WTC11 (cell line): ENCODE measurements at regions not wholly inside any gene's neighbourhood (a gene's known extent, or its start where the extent isn't known, plus 50 kb on each side); places are given as distances from the start of the nearest gene placed in this dataset.

Experiments used
- CBFB ChIP-seq: sonication (generic); formaldehyde crosslinking; IDR thresholded peaks from 2 replicates; pipeline ENCODE4 v1.8.1; 2022; ENCODE audit warnings: mild to moderate bottlenecking, low read depth, missing genetic modification reagents
- CREB1 ChIP-seq: sonication (generic); formaldehyde crosslinking; IDR thresholded peaks from 2 replicates; pipeline ENCODE4 v1.8.0; 2023; ENCODE audit warnings: mild to moderate bottlenecking, missing genetic modification reagents
- CREM ChIP-seq: sonication (generic); formaldehyde crosslinking; IDR thresholded peaks from 2 replicates; pipeline ENCODE4 v1.8.1; 2022; ENCODE audit warnings: mild to moderate bottlenecking, missing genetic modification reagents, moderate library complexity
- CTCF ChIP-seq: fragments of 200-600 bp; IDR thresholded peaks from 2 replicates; pipeline ENCODE4 v1.8.0; 2022; ENCODE audit warnings: antibody characterized with exemption
- E2F5 ChIP-seq: sonication (generic); formaldehyde crosslinking; IDR thresholded peaks from 2 replicates; pipeline ENCODE4 v1.8.1; 2022; ENCODE audit warnings: mild to moderate bottlenecking, moderate library complexity, missing genetic modification reagents
- ELF4 ChIP-seq: sonication (generic); formaldehyde crosslinking; IDR thresholded peaks from 2 replicates; pipeline ENCODE4 v1.8.1; 2022; ENCODE audit warnings: low read depth, mild to moderate bottlenecking, moderate library complexity, missing genetic modification reagents
- ESRRA ChIP-seq: sonication (generic); formaldehyde crosslinking; IDR thresholded peaks from 2 replicates; pipeline ENCODE4 v1.8.1; 2022; ENCODE audit warnings: mild to moderate bottlenecking, missing genetic modification reagents, borderline replicate concordance
- ETV6 ChIP-seq: sonication (generic); formaldehyde crosslinking; IDR thresholded peaks from 2 replicates; pipeline ENCODE4 v1.8.1; 2022; ENCODE audit warnings: mild to moderate bottlenecking, missing genetic modification reagents
- FOXK1 ChIP-seq: sonication (generic); formaldehyde crosslinking; IDR thresholded peaks from 2 replicates; pipeline ENCODE4 v1.8.0; 2022; ENCODE audit warnings: mild to moderate bottlenecking, moderate library complexity, missing genetic modification reagents
- HMGXB4 ChIP-seq: sonication (generic); formaldehyde crosslinking; IDR thresholded peaks from 2 replicates; pipeline ENCODE4 v1.8.1; 2023; ENCODE audit warnings: mild to moderate bottlenecking, moderate library complexity, missing genetic modification reagents
- MAX ChIP-seq: sonication (generic); formaldehyde crosslinking; IDR thresholded peaks from 2 replicates; pipeline ENCODE4 v1.8.0; 2022; ENCODE audit warnings: mild to moderate bottlenecking, missing genetic modification reagents
- NR2C2 ChIP-seq: sonication (generic); formaldehyde crosslinking; IDR thresholded peaks from 2 replicates; pipeline ENCODE4 v1.8.0; 2022; ENCODE audit warnings: mild to moderate bottlenecking, missing genetic modification reagents
- USF1 ChIP-seq: sonication (generic); formaldehyde crosslinking; IDR thresholded peaks from 2 replicates; pipeline ENCODE4 v1.8.0; 2022; ENCODE audit warnings: mild to moderate bottlenecking, missing genetic modification reagents
- ZNF121 ChIP-seq: sonication (generic); formaldehyde crosslinking; IDR thresholded peaks from 2 replicates; pipeline ENCODE4 v1.8.0; 2023; ENCODE audit warnings: missing genetic modification reagents

GRCh38 chr2:221777119-221777518 lies 205.0 kb upstream of the EPHA4 start:
- TF ChIP-seq ZNF121 (CRISPR knock-in tag): no peak
- no peak for TF ChIP-seq CTCF
- TF ChIP-seq NR2C2 (CRISPR knock-in tag): no peak
- TF ChIP-seq HMGXB4 (CRISPR knock-in tag): no peak
- TF ChIP-seq ETV6: no peak
- no peak for TF ChIP-seq USF1 (CRISPR knock-in tag)
- TF ChIP-seq CREM: no peak
- TF ChIP-seq ELF4 (CRISPR knock-in tag): no peak
- TF ChIP-seq CREB1 (CRISPR knock-in tag): no peak
- no peak for TF ChIP-seq MAX (CRISPR knock-in tag)
- TF ChIP-seq ESRRA (CRISPR knock-in tag): no peak
- TF ChIP-seq FOXK1 (CRISPR knock-in tag): no peak
- TF ChIP-seq CBFB (CRISPR knock-in tag): no peak
- no peak for TF ChIP-seq E2F5
